H1 (cell line): ENCODE measurements at regions not wholly inside any gene's neighbourhood (a gene's known extent, or its start where the extent isn't known, plus 50 kb on each side); places are given as distances from the start of the nearest gene placed in this dataset.
"Not testable (repeated sequence)": the region's sequence is repeated elsewhere in the genome, so short reads cannot be mapped to it uniquely, and the experiment has no call there.

Experiments
- CTCF ChIA-PET: fragments of 300-600 bp; sonication (Branson Sonifier 250); formaldehyde crosslinking; loops from one replicate; lab custom pipeline; 2021; ENCODE audit not compliant: partially characterized antibody; lab: Charles Lee
- POLR2A ChIA-PET: fragments of 300-600 bp; sonication (Branson Sonifier 250); formaldehyde crosslinking; loops from one replicate; lab custom pipeline; 2021; ENCODE audit warnings: inconsistent platforms; ENCODE audit not compliant: partially characterized antibody; lab: Charles Lee
- DNase-seq, 2 experiments: peaks; one replicate each; pipeline versions ENCODE4 v3.0.0 to v3.0.0-alpha.2; 2010 to 2022; ENCODE audit warnings: low spot score in 2 of 2, low read depth in 1 of 2, mixed read lengths in 1 of 2
- FAIRE-seq: peaks from 2 replicates; lab custom pipeline; 2011; peaks lifted over from hg19 to GRCh38; lab: Jason Lieb, UNC
- H2AFZ ChIP-seq: 2 replicates; pipeline ENCODE4 v1.8.1; 2012; ENCODE audit warnings: low read length, inconsistent platforms
- H2AK5ac ChIP-seq: 2 replicates; pipeline ENCODE4 v1.6.1; 2013; ENCODE audit warnings: low read depth, low read length
- H2BK120ac ChIP-seq: replicated peaks from 2 replicates; pipeline ENCODE3; 2013; ENCODE audit warnings: low read depth, low read length, inconsistent platforms
- H2BK12ac ChIP-seq: 2 replicates; pipeline ENCODE4 v1.6.1; 2013; ENCODE audit warnings: low read depth, low read length
- H2BK15ac ChIP-seq: 2 replicates; pipeline ENCODE4 v1.6.1; 2013; ENCODE audit warnings: low read length
- H2BK20ac ChIP-seq: 2 replicates; pipeline ENCODE4 v1.6.1; 2013; ENCODE audit warnings: low read length
- H2BK5ac ChIP-seq: 2 replicates; pipeline ENCODE4 v1.6.1; 2013; ENCODE audit warnings: low read depth, low read length
- H3K14ac ChIP-seq: 2 replicates; pipeline ENCODE4 v1.6.1; 2013; ENCODE audit warnings: inconsistent platforms; ENCODE audit not compliant: insufficient read length
- H3K18ac ChIP-seq: 2 replicates; pipeline ENCODE4 v1.6.1; 2013; ENCODE audit warnings: low read length; ENCODE audit errors: extremely low read depth
- H3K23ac ChIP-seq: 2 replicates; pipeline ENCODE4 v1.6.1; 2013; ENCODE audit warnings: inconsistent platforms; ENCODE audit not compliant: insufficient read length
- H3K23me2 ChIP-seq: 2 replicates; pipeline ENCODE4 v1.6.1; 2013; ENCODE audit warnings: low read depth, low read length
- H3K27ac ChIP-seq: 2 replicates; pipeline ENCODE4 v1.6.1; 2011; ENCODE audit warnings: low read depth, low read length, inconsistent platforms
- H3K27me3 ChIP-seq, 4 experiments: replicated peaks in 1 of 4; 1 replicate in 1 of 4; 2 replicates in 3 of 4; pipeline versions ENCODE4 v1.6.1 to v1.8.1; 2011 to 2013; ENCODE audit warnings: low read length in 3 of 4, mild to moderate bottlenecking in 3 of 4, inconsistent platforms in 2 of 4, mixed read lengths in 2 of 4, moderate library complexity in 1 of 4; ENCODE audit not compliant: control insufficient read depth in 3 of 4, insufficient read depth in 3 of 4; ENCODE audit errors: extremely low read depth in 1 of 4
- H3K36me3 ChIP-seq, 4 experiments: 2 replicates each; pipeline versions ENCODE4 v1.6.1 to v1.8.1; 2011 to 2013; ENCODE audit warnings: mild to moderate bottlenecking in 4 of 4, low read length in 3 of 4, moderate library complexity in 2 of 4, control low read depth in 1 of 4, inconsistent platforms in 1 of 4; ENCODE audit not compliant: insufficient read depth in 4 of 4, control insufficient read depth in 2 of 4
- H3K4ac ChIP-seq: replicated peaks from 2 replicates; pipeline ENCODE3; 2013; ENCODE audit warnings: low read length, low read depth, mixed read lengths, inconsistent platforms; ENCODE audit not compliant: insufficient read length
- H3K4me1 ChIP-seq, 4 experiments: replicated peaks in 1 of 4; 1 replicate in 1 of 4; 2 replicates in 3 of 4; pipeline versions ENCODE4 v1.6.1 to v1.8.1; 2011 to 2013; ENCODE audit warnings: low read length in 3 of 4, inconsistent platforms in 2 of 4, mixed read lengths in 1 of 4; ENCODE audit not compliant: insufficient read depth in 4 of 4, control insufficient read depth in 3 of 4
- H3K4me2 ChIP-seq, 2 experiments: 2 replicates each; pipeline versions ENCODE4 v1.6.1 to v1.8.1; 2011 to 2013; ENCODE audit warnings: low read depth in 2 of 2, low read length in 2 of 2, control low read depth in 1 of 2, inconsistent platforms in 1 of 2, mild to moderate bottlenecking in 1 of 2; ENCODE audit not compliant: insufficient read depth in 1 of 2
- H3K4me3 ChIP-seq, 4 experiments: fragments of 200-600, 300-600 bp in 1 of 4; sonication (generic), shearing (Covaris generic), sonication (Bioruptor Twin) in 1 of 4; 2 replicates each; pipeline versions ENCODE4 v1.5.1 to v1.8.1; 2011 to 2016; ENCODE audit warnings: low read length in 4 of 4, low read depth in 3 of 4, control low read depth in 2 of 4, inconsistent platforms in 2 of 4, mild to moderate bottlenecking in 2 of 4, mixed read lengths in 1 of 4, moderate library complexity in 1 of 4; ENCODE audit not compliant: insufficient read depth in 2 of 4; ENCODE audit errors: extremely low read depth in 1 of 4
- H3K56ac ChIP-seq: replicated peaks from 2 replicates; pipeline ENCODE3; 2013; ENCODE audit warnings: low read depth, mild to moderate bottlenecking, mixed read lengths, low read length, inconsistent platforms; ENCODE audit not compliant: insufficient read length
- H3K79me1 ChIP-seq: 2 replicates; pipeline ENCODE4 v1.6.1; 2013; ENCODE audit warnings: low read depth, low read length, control low read depth
- H3K79me2 ChIP-seq, 2 experiments: 2 replicates each; pipeline versions ENCODE4 v1.6.1 to v1.8.1; 2012 to 2013; ENCODE audit warnings: low read length in 2 of 2, mild to moderate bottlenecking in 2 of 2, inconsistent platforms in 1 of 2; ENCODE audit not compliant: insufficient read depth in 2 of 2, control insufficient read depth in 1 of 2
- H3K9ac ChIP-seq, 4 experiments: replicated peaks in 1 of 4; 1 replicate in 1 of 4; 2 replicates in 3 of 4; pipeline versions ENCODE4 v1.6.1 to v1.8.1; 2011 to 2013; ENCODE audit warnings: low read depth in 3 of 4, low read length in 3 of 4, control low read depth in 2 of 4, mild to moderate bottlenecking in 2 of 4, moderate library complexity in 2 of 4, inconsistent platforms in 1 of 4; ENCODE audit errors: extremely low read depth in 1 of 4
- H3K9me3 ChIP-seq, 2 experiments: 2 replicates each; pipeline versions ENCODE4 v1.6.1 to v1.8.1; 2012 to 2013; ENCODE audit warnings: mild to moderate bottlenecking in 2 of 2, moderate library complexity in 2 of 2, control low read depth in 1 of 2, inconsistent platforms in 1 of 2, low read depth in 1 of 2, low read length in 1 of 2, mixed read lengths in 1 of 2; ENCODE audit not compliant: insufficient read depth in 2 of 2
- H4K20me1 ChIP-seq, 2 experiments: replicated peaks in 1 of 2; 2 replicates each; pipeline versions ENCODE3 to v1.8.1; 2011 to 2013; ENCODE audit warnings: inconsistent platforms in 2 of 2, low read length in 2 of 2, mild to moderate bottlenecking in 1 of 2; ENCODE audit not compliant: insufficient read depth in 2 of 2, control insufficient read depth in 1 of 2
- H4K5ac ChIP-seq: 2 replicates; pipeline ENCODE4 v1.6.1; 2013; ENCODE audit warnings: low read length, low read depth, mixed read lengths, inconsistent platforms; ENCODE audit not compliant: insufficient read length
- H4K8ac ChIP-seq: 2 replicates; pipeline ENCODE4 v1.8.0; 2013; ENCODE audit warnings: mild to moderate bottlenecking, moderate library complexity, low read length, inconsistent platforms; ENCODE audit not compliant: insufficient read depth; ENCODE audit errors: extremely low read depth
- H4K91ac ChIP-seq: replicated peaks from 2 replicates; pipeline ENCODE3; 2013; ENCODE audit warnings: low read length, mixed read lengths, inconsistent platforms; ENCODE audit not compliant: insufficient read length
- WGBS, 2 experiments: shearing (Covaris generic) in 1 of 2; methylation state at CpG; one replicate each; pipeline versions ENCODE4 v1.1.6 to v1.1.7; 2013 to 2015; ENCODE audit warnings: low lambda C conversion rate in 2 of 2, mixed read lengths in 2 of 2, inconsistent platforms in 1 of 2, low coverage in 1 of 2, missing lambda C conversion rate in 1 of 2; ENCODE audit not compliant: insufficient replicate concordance in 2 of 2, insufficient coverage in 1 of 2, insufficient read length in 1 of 2; ENCODE audit errors: extremely low coverage in 1 of 2, missing lambda C conversion rate in 1 of 2; 5-methylcytosine and 5-hydroxymethylcytosine counted together

- 75% methylated on average over 4 of the region's 4 CpGs; no CpG with 5 or more reads in 1 of the 2 experiments for WGBS, 2 experiments
These were observed 85.6 kb upstream of the CAB39 start for GRCh38 chr2:230627091-230627490.

More at GRCh38 chr2:230627091-230627490, 85.6 kb upstream of the CAB39 start:
- H3K4me3 ChIP-seq, H3K79me2 ChIP-seq, H3K27ac ChIP-seq, H3K14ac ChIP-seq, H3K4me1 ChIP-seq, H4K91ac ChIP-seq, H2BK5ac ChIP-seq, H3K4ac ChIP-seq, H3K9ac ChIP-seq, H4K5ac ChIP-seq, H3K9me3 ChIP-seq, H2BK15ac ChIP-seq, H3K79me1 ChIP-seq, H2AFZ ChIP-seq, H3K36me3 ChIP-seq, H3K56ac ChIP-seq, H3K23me2 ChIP-seq, H4K8ac ChIP-seq, H3K27me3 ChIP-seq, DNase-seq, FAIRE-seq, POLR2A ChIA-PET, H2BK120ac ChIP-seq, H3K23ac ChIP-seq, H2BK20ac ChIP-seq, H2AK5ac ChIP-seq, H4K20me1 ChIP-seq, H3K18ac ChIP-seq, H2BK12ac ChIP-seq, H3K4me2 ChIP-seq: not testable (repeated sequence)
- CTCF ChIA-PET = interaction anchor here (1.0 to 2.1 kb wide), 3 partner anchors 10 to 173 kb away, joined by 3 to 5 read pairs (median 3); no protein-coding TSS in a partner anchor
